GM12872 (cell line): ENCODE measurements at regions not wholly inside any gene's neighbourhood (a gene's known extent, or its start where the extent isn't known, plus 50 kb on each side); places are given as distances from the start of the nearest gene placed in this dataset.
A peak's percentile ranks its signal among the peaks of the same experiment; 100 is the strongest.

ENCODE experiments used
- TF ChIP-seq, protein P1 (sequence below): IDR thresholded peaks from 3 replicates; pipeline ENCODE4 v1.5.1; 2011; ENCODE audit warnings: low read depth, mild to moderate bottlenecking, low read length, moderate library complexity; ENCODE audit not compliant: insufficient read depth

DNA sequence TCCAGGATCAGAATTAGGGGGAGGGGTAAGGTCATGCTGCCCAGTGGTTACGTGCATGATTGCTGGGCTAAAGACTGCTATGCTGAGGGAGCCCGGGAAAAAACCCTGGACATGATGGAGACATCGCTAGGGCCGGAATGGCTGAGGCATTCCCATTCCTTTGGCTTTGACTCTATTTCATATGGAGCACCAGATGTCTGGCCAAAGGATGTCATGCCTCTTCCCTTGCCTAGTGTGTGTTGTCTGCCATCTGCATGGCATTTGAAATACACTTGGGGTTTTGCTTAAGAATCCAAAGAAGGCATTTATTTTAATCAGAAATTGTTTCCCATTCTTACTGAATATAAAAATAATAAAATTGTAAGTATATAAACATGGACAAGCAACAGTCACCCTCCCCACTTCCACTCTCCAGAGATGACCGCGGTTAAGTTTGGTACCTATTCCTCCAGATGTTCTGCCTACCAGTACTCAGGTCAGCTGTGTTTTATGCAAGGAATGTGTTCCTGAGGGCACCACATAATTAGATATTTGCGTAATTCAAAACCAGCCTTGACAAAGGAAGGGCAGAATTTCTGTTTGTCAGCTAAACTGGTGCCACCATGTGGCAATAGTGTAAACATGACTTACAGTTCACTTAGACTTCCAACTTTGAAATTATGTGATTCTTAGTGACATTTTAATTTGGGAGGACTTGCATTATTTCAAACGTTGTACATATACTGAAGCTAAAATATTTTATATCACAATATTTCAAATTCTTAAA, 105.9 kb downstream of the CT47B1 start:
- TF ChIP-seq, protein P1, sequence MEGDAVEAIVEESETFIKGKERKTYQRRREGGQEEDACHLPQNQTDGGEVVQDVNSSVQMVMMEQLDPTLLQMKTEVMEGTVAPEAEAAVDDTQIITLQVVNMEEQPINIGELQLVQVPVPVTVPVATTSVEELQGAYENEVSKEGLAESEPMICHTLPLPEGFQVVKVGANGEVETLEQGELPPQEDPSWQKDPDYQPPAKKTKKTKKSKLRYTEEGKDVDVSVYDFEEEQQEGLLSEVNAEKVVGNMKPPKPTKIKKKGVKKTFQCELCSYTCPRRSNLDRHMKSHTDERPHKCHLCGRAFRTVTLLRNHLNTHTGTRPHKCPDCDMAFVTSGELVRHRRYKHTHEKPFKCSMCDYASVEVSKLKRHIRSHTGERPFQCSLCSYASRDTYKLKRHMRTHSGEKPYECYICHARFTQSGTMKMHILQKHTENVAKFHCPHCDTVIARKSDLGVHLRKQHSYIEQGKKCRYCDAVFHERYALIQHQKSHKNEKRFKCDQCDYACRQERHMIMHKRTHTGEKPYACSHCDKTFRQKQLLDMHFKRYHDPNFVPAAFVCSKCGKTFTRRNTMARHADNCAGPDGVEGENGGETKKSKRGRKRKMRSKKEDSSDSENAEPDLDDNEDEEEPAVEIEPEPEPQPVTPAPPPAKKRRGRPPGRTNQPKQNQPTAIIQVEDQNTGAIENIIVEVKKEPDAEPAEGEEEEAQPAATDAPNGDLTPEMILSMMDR, result peak; percentile 37; the same call in 2 of the 3 replicates

DNA sequence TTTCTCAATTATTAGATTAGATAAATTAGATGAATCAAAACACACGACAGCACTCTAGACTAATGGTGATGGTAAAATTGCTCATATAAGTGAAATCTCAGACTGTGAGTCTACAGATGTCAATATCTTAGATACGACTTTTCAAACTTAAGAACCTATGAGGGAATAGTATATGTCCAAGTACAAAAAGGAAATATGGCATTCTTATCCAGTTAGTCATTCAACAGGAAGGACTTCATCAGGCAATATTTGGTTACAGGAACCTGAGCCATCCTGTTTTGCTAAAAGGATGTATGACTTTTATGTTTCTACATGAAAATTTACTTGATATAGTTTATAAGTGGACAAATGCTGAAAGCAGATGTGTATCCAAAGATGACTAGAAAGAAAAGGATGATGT, 107.0 kb downstream of the CT47B1 start:
- TF ChIP-seq, protein P1, result no peak

DNA sequence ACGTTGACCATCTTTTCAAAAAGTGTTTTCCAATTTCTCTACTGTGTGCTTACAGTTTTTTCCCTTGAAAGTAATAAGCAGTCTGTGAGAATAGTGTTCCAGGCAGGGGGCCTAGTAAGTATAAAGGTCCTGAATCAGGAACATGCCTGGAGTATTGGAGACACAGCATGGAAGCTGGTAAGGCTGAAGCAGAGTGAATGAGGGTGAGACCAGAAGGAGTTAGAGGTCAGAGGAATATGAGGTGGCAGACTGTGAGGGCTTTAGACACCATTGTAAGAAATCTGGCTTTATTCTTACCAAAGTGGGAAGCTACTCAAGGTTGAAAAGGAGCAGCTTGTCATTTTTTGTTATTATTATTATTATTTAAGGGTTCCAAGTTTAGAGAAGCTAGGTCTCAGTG, 107.4 kb downstream of the CT47B1 start:
- TF ChIP-seq, protein P1, result no peak

DNA sequence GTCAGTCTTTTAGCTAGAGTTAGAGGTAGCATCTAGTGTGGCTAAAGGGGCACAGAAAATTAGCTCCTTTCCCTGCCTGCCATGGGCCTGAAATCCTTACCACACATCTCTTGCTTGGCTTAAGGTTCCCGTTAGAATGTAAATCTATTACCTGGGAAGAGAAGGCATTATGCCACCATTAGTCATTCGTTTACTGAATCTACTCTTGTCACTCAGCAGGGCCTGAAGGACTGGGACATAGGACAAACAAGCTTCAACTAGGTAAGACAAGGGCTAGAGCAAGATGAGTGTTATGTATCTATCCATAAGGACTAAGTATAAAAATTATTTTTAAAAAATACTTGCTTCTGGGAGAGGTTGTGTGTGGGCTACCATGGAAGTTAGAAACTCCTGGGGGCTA, 112.4 kb downstream of the CT47B1 start:
- TF ChIP-seq, protein P1, result no peak

DNA sequence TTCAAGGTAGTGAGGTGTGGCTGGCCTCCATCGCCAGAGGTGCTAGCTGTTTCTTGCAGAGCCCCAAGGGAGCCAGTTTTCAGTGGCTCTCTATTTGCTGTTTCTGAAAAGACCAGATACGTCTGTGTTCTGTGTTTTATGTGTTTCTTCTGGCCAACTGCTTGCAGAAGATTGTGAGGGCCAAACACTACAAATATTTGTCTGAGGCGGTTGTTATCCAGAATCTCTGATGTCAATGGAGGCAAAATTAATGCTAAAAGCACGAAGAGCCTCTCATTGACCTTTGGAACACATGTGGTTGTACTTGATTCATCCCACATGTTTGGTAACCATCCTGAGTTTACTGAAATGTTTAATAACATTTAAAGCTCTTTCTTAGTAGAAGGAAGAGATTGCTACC, 113.9 kb downstream of the CT47B1 start:
- TF ChIP-seq, protein P1, result no peak

DNA sequence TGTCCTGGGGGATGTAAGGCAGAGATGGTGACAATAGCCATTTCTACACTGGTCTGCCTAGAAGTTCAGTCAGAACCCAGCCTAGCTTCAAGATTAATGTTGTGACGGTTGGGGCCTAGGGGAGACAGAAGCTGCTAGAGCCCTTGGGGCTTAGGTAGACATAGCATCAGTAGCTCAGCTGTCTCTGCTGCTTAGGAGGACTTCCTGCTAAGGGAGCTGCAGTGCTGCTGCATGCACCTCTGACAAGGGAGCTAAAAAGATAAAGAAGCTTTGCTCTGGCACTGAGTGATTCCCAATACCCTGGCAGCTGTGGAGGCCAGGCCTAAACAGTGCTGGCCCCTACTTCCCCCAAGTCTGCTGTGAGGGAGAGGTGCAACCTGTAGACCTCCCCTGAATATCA, 116.0 kb downstream of the CT47B1 start:
- TF ChIP-seq, protein P1, result no peak

DNA sequence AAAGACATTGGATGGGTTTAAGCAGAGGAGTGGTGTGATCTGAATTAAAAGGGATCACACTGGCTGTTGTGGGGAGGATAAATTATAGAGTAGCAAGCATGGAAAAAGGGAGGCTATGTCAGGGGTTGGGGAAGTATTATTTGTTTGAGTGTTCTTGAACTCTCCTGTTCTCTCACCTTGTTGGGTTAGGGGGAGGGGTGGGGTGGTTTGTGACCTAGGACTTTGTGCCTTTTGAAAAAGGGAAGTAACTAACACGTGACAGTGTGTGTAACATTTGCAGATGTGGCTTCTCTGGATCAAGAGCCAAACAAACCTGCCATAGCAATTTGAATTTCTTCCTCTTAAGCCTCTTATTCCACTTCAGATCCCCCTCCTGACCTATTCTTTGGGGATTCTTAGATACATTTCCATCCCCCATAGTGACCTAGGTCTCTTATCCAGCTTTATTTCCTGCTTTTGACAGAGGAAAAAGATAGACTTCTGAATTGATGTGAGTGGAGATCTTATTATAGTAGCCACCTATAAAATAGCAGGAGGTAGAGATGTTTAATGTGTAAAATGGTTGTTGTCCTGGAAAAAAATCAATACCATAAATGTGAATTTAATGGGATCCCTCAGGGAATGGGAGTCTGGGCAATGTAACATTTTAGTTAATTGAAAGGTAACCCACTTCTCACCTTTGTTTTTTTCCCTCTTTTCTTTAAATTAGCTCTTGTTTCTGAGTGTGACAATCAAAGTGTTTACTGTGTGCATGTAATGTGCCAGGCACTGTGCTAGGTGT, 120.4 kb downstream of the CT47B1 start:
- TF ChIP-seq, protein P1, result no peak
